SK-N-SH (cell line): ENCODE measurements at regions not wholly inside any gene's neighbourhood (a gene's known extent, or its start where the extent isn't known, plus 50 kb on each side); places are given as distances from the start of the nearest gene placed in this dataset.

Experiments used
- CHD2 ChIP-seq: fragments of 150-350 bp; IDR thresholded peaks from 2 replicates; pipeline ENCODE4 v1.6.1; 2018; ENCODE audit warnings: low read length; ENCODE audit not compliant: partially characterized antibody
- CTCF ChIP-seq: fragments of 200-600 bp; sonication (generic); IDR thresholded peaks from 2 replicates; pipeline ENCODE4 v1.6.1; 2017; ENCODE audit warnings: antibody characterized with exemption, mild to moderate bottlenecking, moderate library complexity
- EP300 ChIP-seq, 2 experiments: IDR thresholded peaks; 2 replicates each; pipeline versions ENCODE4 v1.4.0 to v1.6.1; 2012; ENCODE audit warnings: borderline replicate concordance in 1 of 2, low read depth in 1 of 2, low read length in 1 of 2
- EZH2phosphoT487 ChIP-seq: fragments of 200-600 bp; sonication (generic); IDR thresholded peaks from 2 replicates; pipeline ENCODE4 v1.6.1; 2017; ENCODE audit warnings: low read depth, mixed run types, mild to moderate bottlenecking, antibody characterized with exemption, moderate library complexity, borderline replicate concordance
- JUND ChIP-seq: IDR thresholded peaks from 2 replicates; pipeline ENCODE4 v1.4.0; 2012
- MAX ChIP-seq: IDR thresholded peaks from 2 replicates; pipeline ENCODE4 v1.4.0; 2012; ENCODE audit warnings: low read depth
- POLR2AphosphoS5 ChIP-seq: IDR thresholded peaks from 2 replicates; pipeline ENCODE4 v1.6.1; 2012; ENCODE audit warnings: low read depth, low read length
- RAD21 ChIP-seq: IDR thresholded peaks from 2 replicates; pipeline ENCODE4 v1.6.1; 2012; ENCODE audit warnings: mild to moderate bottlenecking, low read length
- RFX5 ChIP-seq: IDR thresholded peaks from 2 replicates; pipeline ENCODE4 v1.6.1; 2012; ENCODE audit warnings: mild to moderate bottlenecking, improper control_type of control experiment, low read length
- SMC3 ChIP-seq: IDR thresholded peaks from 2 replicates; pipeline ENCODE4 v1.6.1; 2012; ENCODE audit warnings: low read depth, low read length, improper control_type of control experiment
- YY1 ChIP-seq: IDR thresholded peaks from 2 replicates; pipeline ENCODE4 v1.4.0; 2012; ENCODE audit warnings: low read depth, mild to moderate bottlenecking
- TF ChIP-seq, protein P1 (sequence below): IDR thresholded peaks from 2 replicates; pipeline ENCODE4 v1.6.1; 2012; ENCODE audit warnings: mild to moderate bottlenecking, low read depth, low read length, moderate library complexity

- TF ChIP-seq CTCF: no peak
- no peak for TF ChIP-seq POLR2AphosphoS5
- TF ChIP-seq EP300 (IDR thresholded peaks at IDR 0.05; ENCODE audit: borderline replicate concordance in 1 of 2, low read depth in 1 of 2, low read length in 1 of 2): no peak
- TF ChIP-seq EZH2phosphoT487: no peak
- TF ChIP-seq RAD21: no peak
- no peak for TF ChIP-seq MAX
- TF ChIP-seq, protein P1, sequence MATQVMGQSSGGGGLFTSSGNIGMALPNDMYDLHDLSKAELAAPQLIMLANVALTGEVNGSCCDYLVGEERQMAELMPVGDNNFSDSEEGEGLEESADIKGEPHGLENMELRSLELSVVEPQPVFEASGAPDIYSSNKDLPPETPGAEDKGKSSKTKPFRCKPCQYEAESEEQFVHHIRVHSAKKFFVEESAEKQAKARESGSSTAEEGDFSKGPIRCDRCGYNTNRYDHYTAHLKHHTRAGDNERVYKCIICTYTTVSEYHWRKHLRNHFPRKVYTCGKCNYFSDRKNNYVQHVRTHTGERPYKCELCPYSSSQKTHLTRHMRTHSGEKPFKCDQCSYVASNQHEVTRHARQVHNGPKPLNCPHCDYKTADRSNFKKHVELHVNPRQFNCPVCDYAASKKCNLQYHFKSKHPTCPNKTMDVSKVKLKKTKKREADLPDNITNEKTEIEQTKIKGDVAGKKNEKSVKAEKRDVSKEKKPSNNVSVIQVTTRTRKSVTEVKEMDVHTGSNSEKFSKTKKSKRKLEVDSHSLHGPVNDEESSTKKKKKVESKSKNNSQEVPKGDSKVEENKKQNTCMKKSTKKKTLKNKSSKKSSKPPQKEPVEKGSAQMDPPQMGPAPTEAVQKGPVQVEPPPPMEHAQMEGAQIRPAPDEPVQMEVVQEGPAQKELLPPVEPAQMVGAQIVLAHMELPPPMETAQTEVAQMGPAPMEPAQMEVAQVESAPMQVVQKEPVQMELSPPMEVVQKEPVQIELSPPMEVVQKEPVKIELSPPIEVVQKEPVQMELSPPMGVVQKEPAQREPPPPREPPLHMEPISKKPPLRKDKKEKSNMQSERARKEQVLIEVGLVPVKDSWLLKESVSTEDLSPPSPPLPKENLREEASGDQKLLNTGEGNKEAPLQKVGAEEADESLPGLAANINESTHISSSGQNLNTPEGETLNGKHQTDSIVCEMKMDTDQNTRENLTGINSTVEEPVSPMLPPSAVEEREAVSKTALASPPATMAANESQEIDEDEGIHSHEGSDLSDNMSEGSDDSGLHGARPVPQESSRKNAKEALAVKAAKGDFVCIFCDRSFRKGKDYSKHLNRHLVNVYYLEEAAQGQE: no peak
- TF ChIP-seq JUND: no peak
- TF ChIP-seq SMC3: no peak
- TF ChIP-seq RFX5: no peak
- no peak for TF ChIP-seq CHD2
- TF ChIP-seq YY1: no peak
Observed at GRCh38 chr1:25043228-25043580, 113.1 kb upstream of the RUNX3 start.
